HG02798 (cell line): ENCODE measurements at regions not wholly inside any gene's neighbourhood (a gene's known extent, or its start where the extent isn't known, plus 50 kb on each side); places are given as distances from the start of the nearest gene placed in this dataset.
A peak's percentile ranks its signal among the peaks of the same experiment; 100 is the strongest.
"Not testable (repeated sequence)": the region's sequence is repeated elsewhere in the genome, so short reads cannot be mapped to it uniquely, and the experiment has no call there.

Experiments
- ATAC-seq: cut with Tn5 transposase; IDR thresholded peaks from one replicate; pipeline ENCODE4 v1.9.1; 2021; ENCODE audit warnings: mild to moderate bottlenecking; ENCODE audit not compliant: unreplicated experiment, poor library complexity

GRCh38 chr7:24123076-24123475 lies 160.9 kb upstream of the NPY start:
- no peak for ATAC-seq

GRCh38 chr7:24125765-24126164 lies 158.2 kb upstream of the NPY start:
- no peak for ATAC-seq

- no peak for ATAC-seq
These were observed 156.1 kb upstream of the NPY start for GRCh38 chr7:24127930-24128329.

- ATAC-seq: no peak
These were observed 154.4 kb upstream of the NPY start for GRCh38 chr7:24129597-24129996.

GRCh38 chr7:24130631-24131030 lies 153.4 kb upstream of the NPY start:
- ATAC-seq: no peak

- ATAC-seq: peak; percentile 49
These were observed 150.3 kb upstream of the NPY start for GRCh38 chr7:24133691-24134090.

- no peak for ATAC-seq
These were observed 149.5 kb upstream of the NPY start for GRCh38 chr7:24134535-24134934.

- peak; percentile 77 for ATAC-seq
These were observed 148.8 kb upstream of the NPY start for GRCh38 chr7:24135003-24135817.

GRCh38 chr7:24137338-24137737 lies 146.7 kb upstream of the NPY start:
- no peak for ATAC-seq

- ATAC-seq: no peak
These were observed 145.6 kb upstream of the NPY start for GRCh38 chr7:24138343-24138742.

- ATAC-seq: no peak
These were observed 144.0 kb upstream of the NPY start for GRCh38 chr7:24140001-24140400.

- ATAC-seq: no peak
These were observed 142.0 kb upstream of the NPY start for GRCh38 chr7:24141874-24142509.

- ATAC-seq: no peak
These were observed 140.4 kb upstream of the NPY start for GRCh38 chr7:24143547-24143946.

GRCh38 chr7:24151944-24152343 lies 132.0 kb upstream of the NPY start:
- no peak for ATAC-seq

- no peak for ATAC-seq
These were observed 131.6 kb upstream of the NPY start for GRCh38 chr7:24152356-24152755.

GRCh38 chr7:24152877-24153472 lies 131.0 kb upstream of the NPY start:
- no peak for ATAC-seq

- ATAC-seq: no peak
These were observed 126.3 kb upstream of the NPY start for GRCh38 chr7:24157666-24158065.

- ATAC-seq: no peak
These were observed 125.0 kb upstream of the NPY start for GRCh38 chr7:24158975-24159374.

GRCh38 chr7:24164401-24164800 lies 119.6 kb upstream of the NPY start:
- no peak for ATAC-seq

- no peak for ATAC-seq
These were observed 114.8 kb upstream of the NPY start for GRCh38 chr7:24169077-24169624.

- not testable (repeated sequence) for ATAC-seq
These were observed 112.0 kb upstream of the NPY start for GRCh38 chr7:24171951-24172350.
